Stimulated activated CD8-positive, alpha-beta memory T cell treated with anti-CD3 and anti-CD28 coated beads, Interleukin-15, amount 100 ng/mL, for 4 hours (primary cell): ENCODE measurements at regions not wholly inside any gene's neighbourhood (a gene's known extent, or its start where the extent isn't known, plus 50 kb on each side); places are given as distances from the start of the nearest gene placed in this dataset.

Experiments
- DNase-seq, 2 donors: peaks; one replicate each; pipeline ENCODE4 v3.0.0-alpha.2; 2020; ENCODE audit warnings: low read depth in 2 of 2

DNA sequence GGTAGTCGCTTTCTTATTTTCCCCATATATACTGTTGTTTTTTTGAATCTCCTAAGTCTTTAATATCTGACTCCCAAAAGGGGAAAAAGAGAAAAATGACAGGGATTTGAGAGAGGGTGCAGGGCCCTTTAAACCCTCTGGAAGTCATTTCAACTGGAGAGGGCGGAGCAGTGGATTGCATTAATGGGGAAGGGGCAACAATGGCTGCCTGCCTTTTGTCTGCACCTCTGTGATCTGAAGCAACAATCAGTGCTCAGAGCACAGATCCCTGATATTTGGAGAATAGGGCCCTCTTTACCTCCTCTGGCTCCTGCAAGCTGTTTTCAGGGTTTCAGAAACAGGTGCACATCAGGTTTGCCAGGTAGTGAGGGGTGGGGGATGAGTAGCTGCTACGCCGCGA is 1458.3 kb upstream of the TENM3 start:
- no peak for DNase-seq

DNA sequence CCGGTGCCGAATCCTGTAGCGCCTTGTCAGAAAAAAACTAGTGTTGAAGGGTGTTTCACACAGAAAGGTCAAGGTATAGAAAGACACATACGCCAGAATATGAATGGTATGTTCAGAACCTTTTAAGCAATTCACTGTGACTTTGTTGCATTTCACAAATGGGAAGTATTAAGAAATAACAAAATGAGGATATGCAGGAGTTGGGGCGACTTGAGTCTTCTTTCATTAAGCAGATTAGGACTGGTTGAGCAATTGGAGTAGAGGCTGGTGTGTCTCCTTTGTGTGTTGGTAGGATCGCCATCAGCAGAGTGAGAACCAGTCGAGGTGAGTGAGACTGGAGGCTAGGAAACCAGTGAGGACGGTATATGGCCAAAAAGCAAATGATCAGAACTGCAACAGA is 1454.5 kb upstream of the TENM3 start:
- no peak for DNase-seq

DNA sequence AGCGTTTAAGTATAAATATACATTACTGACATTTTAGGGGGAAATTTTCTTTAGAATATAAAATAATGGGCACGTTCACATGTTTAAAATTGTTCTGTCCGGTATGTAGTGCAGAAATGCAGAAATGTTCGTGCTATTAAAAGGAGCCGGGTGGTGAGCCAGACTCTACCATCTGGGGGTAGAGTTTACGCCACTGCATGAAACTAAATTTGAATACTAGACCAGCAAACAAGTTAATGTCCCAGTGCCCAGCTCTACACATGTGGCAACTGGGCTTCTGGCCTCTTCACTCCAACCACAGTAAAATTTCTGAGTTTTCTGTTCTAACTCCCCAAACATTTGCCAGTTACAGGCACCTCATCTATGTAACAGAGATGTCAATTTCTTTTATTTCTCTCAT is 1453.3 kb upstream of the TENM3 start:
- no peak for DNase-seq

DNA sequence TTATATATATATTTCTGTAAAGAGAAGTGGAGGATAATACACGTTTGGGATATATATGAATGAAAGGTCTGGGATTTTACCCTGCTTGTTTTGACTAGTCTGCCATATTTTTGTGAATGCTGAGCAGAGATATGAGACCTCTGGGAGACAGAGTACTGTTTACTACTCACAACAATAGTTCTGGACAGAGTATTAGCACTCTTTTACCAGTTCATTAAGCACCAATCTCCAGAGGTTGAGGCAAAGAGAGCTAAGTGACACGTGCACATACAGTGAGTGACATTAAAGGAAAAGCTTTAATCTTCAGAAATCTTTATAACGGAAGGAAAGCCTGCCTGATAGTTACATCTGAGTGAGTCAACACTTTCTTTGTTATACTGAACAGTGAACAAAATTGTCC is 1452.7 kb upstream of the TENM3 start:
- DNase-seq = no peak

DNA sequence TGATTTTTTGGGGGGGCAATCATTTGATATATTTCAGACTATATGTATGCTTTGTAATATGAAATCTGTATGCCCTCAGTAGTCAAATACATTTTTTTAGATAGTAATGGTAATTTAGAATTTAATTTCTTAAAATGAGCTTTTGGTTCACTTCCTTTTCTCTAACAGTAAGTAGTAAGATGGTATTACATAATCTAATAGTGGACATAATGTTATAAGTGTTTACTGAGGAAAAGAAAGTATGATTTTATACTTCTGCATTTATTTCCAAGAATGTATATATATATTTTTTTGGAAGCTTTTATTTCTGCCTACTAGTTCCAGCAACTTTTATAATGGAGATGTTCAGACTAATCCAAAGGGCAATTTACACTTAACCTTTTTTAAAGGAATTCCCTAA is 1450.7 kb upstream of the TENM3 start:
- DNase-seq = no peak

DNA sequence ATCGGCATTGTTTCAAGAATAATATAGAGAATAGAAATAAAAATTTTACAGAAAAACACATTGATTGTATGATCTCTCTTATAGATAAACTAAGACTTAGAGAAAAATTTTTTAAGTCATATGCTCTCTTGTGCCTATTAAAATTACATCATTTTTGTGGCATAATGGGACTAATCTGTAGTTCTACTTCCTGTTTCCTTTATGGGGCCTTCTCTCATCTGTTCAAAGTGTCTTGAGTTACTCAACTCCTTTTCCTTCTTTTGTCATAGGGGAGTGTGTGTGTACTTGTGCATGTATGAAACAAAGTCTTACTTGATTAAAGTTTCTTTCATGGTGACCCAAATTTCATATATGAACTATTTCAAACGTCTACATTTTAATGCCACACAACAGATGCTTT is 1448.9 kb upstream of the TENM3 start:
- DNase-seq = no peak

DNA sequence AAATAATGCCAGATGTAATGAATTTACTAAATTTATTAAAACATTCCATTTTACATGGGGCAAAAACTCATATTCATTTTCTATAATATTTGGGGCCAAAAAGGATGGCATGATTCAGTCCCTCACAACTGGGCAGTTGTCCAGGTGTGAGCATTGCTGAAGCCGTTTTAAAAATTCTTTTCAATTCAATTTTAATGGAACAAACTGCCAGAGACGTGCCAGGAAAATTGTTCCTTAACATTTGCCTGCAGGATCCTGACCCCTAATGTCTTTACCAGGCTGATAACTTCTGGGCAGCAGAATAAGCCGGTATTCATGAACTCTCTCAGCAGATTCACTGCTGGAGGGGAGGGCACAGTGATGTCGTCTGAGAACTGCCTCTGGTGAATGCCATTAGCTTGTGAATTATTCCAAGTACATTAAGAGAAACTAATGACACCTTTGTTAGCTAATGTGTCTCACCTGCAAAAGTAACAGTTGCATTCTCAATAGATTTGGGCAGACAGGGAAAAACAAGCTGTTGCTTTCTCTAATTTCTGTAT is 1445.1 kb upstream of the TENM3 start:
- no peak for DNase-seq

DNA sequence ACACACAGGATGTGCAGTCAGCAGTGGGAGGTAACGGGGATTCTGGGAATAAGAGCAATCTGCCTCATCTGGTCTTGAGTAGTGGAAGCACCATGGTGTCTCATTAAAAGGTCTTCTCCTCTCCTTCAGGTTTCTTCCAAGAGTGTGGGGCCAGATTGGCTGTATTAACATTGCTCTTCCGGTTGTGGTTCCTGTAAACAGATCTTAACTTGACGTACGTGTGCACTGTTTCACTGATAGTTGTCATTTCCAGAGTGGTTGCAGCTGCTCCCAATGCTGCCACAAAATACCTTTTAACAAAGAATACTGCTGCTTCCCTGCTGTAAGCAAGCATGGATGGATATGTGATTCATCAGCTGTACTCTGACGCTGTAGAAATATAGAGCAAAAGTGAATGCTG is 1443.4 kb upstream of the TENM3 start:
- no peak for DNase-seq

DNA sequence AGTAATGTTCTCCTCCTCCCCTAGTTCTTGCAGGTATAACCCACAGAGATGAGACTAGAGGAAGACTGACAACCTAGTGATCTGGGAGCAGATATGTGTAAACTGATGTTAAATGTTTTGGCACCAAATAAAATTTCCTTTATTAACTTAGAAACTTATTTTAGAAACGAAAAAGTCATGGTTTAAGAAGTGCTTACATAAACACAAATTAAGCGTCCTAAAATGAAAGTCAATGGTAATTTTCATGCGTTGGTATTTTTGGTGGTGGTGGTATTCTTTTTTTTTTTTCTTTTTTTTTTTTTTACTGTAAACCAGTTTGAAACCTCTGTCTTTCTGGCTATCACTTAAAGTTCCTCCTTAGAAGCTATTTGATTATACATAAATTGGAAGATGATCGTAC is 1438.1 kb upstream of the TENM3 start:
- DNase-seq = no peak

DNA sequence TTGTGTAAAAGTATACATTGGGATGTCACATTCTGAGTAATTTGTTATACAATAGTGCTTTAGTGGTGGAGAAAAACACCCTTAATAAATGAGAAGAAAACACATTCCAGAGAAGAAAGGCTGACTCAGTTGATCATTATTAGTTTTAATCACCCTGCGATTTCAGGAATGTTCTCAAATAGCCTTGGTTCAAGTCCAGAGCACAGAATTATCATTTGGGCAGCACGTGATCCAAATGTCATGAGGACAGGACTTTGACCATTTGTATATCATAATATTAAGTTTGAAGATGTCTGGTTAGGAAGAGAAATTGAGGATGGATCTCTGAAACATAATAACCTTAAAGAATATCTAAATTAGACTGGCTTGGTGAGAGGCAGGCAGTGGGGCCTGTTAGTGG is 1434.3 kb upstream of the TENM3 start:
- DNase-seq = no peak

DNA sequence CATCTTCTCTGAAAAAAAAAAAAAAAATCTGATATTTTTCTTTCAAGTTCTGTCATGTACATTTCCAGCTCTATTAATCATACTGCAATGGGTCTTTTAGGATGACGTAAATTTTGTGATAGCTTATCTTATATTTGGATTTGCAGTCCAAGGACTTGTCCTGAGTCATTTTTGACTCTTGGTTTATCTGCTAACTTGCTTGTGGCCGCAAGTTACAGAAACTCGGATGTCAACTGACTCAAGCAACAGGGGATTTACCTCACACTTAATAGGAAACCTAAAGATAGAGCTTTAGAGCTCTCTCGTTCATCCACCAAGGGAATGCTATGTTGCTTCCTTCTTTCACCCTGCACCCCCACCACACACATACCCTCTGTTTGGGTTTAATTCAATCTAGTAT is 1433.8 kb upstream of the TENM3 start:
- no peak for DNase-seq

DNA sequence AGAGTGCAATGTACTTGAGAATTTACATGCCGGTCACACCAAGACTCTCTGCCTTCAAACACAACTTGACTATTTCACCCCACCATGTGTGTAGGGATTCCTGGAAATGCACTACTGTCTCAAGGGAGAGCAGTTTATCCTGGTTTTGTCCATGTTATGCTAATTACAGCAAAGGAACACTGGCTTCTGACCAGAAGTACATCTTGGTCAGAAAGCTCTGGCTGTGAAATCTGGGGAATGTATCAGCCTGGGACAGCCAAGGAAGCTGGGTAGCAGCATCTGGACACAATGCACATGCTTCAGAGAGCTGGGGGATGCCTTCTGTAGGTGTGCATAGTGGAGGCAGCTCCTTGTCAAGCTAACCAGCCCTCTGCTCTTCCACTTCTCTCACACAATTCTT is 1432.6 kb upstream of the TENM3 start:
- no peak for DNase-seq

DNA sequence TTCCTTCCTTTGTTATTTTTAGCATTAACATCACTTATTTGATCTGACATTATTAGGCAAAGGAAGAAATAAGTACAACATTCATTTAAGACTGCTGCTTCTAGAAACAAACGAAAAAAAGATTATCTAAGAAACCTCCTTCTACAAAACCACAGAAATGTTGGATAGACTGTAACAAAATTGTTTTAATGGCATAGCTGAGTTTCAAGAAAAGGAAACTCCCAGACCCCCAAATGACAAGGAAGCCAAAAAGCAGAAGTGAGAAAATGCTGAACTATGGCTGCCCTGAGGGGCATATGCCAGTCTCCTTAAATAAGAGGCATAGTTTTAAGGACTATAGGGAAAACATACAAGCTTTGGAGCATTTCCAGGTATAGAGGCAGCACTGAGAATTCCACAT is 1431.6 kb upstream of the TENM3 start:
- DNase-seq = no peak

DNA sequence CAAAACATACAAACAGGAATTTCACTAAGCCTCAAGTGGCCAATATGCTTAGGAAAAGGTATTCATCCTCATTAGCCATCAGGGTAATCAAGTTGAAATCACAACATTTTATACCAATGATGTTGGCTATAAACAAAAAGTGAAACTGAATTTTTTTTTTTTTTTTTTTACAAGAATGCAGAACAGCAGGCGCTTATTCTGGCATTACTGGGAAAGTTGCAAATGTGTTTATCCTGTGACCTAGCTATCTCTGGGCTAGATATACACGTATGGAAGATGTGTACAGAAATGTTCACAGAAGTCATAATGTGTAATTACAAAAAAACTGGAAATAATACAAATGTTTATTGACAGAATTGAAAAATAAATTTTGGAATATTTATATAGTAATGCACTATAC is 1430.4 kb upstream of the TENM3 start:
- no peak for DNase-seq

DNA sequence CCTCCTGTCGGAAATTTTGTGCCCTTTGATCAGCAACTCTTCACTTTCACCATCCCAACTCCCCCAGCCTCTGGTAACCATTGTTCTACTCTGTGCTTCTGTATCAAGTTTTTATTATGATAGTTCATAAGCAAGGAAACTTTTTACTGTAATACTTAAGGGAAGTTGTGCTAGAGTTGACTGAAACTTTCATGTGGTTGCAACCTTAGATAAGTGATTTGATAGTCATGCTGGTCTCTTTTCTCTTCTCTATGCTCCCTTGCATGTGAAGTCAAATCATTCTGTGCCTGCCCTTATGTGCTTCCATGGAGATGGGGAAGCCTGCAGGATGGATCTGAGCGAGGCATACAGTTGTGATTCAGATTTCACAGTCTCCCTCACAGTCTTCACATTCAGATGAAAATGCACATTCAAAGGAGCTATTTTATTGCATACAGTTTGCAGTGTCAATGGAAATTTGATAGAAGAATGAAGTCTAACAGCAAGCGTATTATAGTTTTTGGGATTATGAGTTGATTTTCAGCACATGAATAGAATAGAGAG is 1428.3 kb upstream of the TENM3 start:
- no peak for DNase-seq

DNA sequence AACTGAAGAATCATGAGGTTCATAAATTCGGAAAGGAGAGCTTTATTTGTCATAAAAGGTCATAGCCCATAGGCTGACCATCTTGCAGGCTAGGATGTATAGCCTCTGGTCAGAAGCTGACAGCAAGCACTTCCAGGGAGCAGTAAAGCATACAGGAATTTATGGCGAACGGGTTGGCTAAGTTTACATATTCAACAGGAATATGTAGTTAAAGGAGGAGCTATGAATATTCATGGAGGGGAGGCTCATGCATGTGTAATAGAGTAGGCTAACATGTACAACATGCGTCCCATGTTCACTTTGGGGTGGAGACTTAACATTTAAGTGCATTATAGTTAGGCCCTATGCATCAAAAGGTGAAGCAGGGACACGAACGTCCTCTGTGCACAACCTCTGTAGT is 1425.7 kb upstream of the TENM3 start:
- DNase-seq = no peak

DNA sequence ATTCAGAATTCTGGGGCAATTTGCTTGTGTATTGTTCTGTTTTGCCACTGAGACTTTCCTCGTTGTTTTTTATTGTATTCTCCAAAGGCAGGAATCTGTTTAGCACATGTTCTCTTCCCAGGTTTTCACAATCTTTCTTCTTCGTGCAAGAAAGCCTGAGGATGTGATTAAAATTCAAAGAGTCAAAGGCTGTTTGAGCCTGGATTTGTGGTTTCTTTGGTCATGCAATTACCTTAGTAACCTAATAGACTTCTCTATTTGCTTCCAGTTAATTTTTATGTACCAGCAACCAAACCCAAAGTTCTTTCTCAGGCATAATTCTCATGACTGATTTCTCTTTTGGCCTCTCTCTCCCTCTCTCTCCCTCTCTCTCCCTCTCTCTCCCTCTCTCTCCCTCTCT is 1420.1 kb upstream of the TENM3 start:
- DNase-seq = no peak

DNA sequence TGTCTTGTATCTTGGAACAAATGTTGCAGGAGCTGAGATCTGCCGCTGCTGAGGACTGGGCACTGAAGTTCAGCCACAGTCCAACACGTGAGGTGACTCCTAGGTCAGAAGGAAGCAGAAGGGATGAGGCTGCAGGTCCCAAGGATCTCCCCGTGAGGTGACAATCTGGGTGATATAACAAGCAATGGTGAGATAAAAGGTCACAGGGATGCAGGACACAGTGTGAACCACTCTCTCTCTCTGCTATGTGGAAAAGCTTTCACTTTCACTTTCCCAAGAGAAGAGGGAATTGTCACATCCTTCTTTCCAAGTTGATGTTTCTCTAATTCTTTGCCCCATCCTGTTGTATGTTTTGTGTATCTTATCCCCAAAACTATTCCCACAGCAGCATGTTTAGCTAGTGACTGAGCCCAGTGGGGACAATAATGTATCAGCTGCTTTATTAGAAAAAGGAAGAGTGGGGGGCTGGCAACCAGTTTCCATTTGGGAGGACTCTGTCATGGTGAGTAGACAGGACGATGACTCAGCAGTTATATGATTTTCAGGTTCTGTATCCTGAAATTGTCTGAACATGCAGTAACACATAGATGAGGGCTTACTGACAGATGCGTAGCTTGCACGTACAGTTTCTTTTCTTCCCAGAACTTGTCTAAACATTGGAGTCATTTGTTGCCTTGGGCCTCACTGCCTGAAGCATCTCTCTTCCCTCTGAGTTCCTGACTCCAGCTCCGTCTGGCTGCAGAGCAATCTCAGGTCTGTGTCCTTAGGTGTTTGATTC is 1415.8 kb upstream of the TENM3 start:
- DNase-seq = no peak

DNA sequence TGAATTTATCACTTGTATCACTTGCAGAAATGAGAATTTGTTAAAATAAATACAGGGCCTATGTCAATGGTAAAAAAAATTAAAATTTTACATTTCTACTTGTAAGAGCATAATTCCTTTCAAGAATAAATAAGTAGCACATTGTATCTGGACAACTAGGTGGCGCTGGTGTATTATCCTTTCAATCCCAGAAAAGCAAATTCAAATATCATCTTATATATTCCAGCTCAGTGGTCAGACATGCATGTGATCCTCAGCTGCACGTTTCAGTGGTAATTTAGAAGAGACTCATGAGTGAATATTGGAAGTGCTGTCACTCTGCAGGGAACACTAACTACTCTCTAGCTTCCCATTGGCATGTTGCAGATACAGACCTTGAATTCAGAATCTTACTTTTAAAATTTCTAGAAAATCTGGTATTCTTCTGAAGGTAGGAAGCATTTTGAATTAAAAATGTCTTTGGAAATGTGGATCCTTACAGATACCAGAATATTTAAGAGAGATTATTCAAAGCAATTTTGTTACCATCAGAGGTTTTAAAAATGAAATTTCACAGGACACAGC is 1414.7 kb upstream of the TENM3 start:
- no peak for DNase-seq

DNA sequence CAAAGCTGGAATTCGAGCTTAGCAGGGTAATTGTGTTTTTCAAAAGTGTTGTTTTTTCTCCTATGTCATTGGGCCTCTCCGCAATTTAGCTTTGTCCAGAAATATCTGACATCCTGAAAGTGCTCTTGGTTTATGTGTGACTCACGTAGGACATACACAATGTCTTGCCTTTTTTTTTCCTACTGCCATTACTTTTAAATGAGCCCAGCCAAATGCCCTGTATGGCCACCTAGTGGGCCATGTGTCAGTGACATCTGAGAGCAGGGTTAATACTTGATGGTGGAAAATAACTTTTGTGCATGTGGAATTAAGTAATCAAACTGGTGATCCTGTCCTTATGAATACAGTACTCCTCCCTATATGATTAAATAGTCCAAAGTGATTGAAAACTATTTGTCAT is 1411.1 kb upstream of the TENM3 start:
- DNase-seq = no peak

DNA sequence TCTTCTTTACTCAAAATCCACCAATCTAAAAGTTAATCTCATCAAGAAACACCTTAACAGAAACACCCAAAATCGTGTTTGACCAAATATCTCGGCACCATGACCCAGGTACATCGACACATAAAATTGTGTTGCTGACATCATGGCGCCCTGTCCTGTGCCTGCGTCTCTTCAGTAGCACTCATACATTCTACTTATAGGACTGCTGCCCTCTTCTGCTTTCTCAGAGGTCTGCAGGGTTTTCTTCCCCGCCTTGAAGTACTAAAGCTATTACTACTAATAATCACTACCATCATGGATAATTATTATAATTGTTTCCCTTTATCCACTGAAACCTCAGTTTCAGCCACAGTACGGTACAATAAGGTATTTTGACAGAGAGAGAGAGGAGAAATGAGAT is 1403.1 kb upstream of the TENM3 start:
- no peak for DNase-seq

DNA sequence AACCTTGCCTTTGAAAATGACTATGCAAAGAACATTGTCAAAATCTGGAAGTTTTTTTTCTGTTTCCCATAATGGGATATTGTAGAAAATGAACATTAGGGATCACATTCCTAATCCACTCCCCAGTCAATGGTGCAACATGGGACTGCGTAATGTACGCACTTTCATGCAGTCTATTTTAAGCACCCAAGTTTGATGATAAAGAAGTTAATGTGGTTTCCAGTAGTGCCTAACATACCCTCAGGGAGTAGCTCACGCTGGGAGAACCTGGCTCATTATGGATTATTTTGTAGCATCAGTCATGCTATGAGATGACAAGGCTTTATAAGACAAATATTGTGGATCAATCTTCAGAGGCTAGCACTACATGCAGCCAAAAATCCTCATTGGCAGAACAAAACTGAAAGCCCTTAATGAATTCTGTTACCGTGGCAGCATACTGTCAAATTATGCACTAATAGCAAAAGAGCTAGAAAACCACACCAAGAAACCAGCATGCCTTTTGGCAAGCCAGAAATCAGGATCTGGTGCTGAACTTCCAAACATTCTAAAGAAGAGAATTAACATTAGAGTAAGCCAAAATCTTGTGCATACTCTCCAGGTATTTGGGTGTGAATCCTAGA is 1392.8 kb upstream of the TENM3 start:
- no peak for DNase-seq

DNA sequence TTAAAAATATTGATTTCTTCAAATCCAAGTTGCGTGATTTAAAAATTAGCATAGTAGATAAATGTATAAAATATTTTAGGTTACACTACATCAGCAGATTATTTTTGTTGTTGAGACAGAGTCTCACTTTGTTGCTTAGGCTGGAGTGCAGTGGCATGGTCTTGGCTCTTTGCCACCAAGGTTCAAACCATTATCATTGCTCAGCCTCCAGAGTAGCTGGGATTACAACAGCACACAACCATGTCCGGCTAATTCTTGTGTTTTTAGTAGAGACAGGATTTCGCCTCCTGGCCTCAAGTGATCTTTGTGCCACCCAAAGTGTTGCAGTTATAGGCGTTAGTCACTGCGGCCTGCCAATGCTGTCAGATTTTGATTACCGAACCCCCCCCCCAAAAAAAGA is 1390.5 kb upstream of the TENM3 start:
- no peak for DNase-seq
